Ectodermal cell (in vitro differentiated cells): ENCODE measurements at regions not wholly inside any gene's neighbourhood (a gene's known extent, or its start where the extent isn't known, plus 50 kb on each side); places are given as distances from the start of the nearest gene placed in this dataset.
"Not testable (repeated sequence)": the region's sequence is repeated elsewhere in the genome, so short reads cannot be mapped to it uniquely, and the experiment has no call there.

Experiments used
- H3K27ac ChIP-seq: 2 replicates; pipeline ENCODE4 v1.7.0; 2013; ENCODE audit warnings: mild to moderate bottlenecking, low read depth, low read length; ENCODE audit not compliant: insufficient read depth, poor library complexity, severe bottlenecking
- H3K27me3 ChIP-seq: 2 replicates; pipeline ENCODE4 v1.7.0; 2013; ENCODE audit warnings: mild to moderate bottlenecking, low read length; ENCODE audit not compliant: insufficient read depth, control insufficient read depth, poor library complexity, severe bottlenecking
- H3K36me3 ChIP-seq: one replicate; pipeline ENCODE4 v1.7.0; 2013; ENCODE audit warnings: low read length; ENCODE audit not compliant: control insufficient read depth, insufficient read depth
- H3K4me1 ChIP-seq: one replicate; pipeline ENCODE4 v1.7.0; 2013; ENCODE audit warnings: low read length; ENCODE audit not compliant: control insufficient read depth, insufficient read depth
- H3K4me3 ChIP-seq: 2 replicates; pipeline ENCODE4 v1.7.0; 2013; ENCODE audit warnings: low read depth, low read length, control low read depth; ENCODE audit not compliant: insufficient read depth
- H3K9me3 ChIP-seq: 2 replicates; pipeline ENCODE4 v1.7.0; 2013; ENCODE audit warnings: mild to moderate bottlenecking, low read length, moderate library complexity; ENCODE audit not compliant: control insufficient read depth
- WGBS, 2 experiments: methylation state at CpG; one replicate each; pipeline ENCODE4 v1.1.7; 2013; ENCODE audit warnings: missing lambda C conversion rate in 2 of 2; 5-methylcytosine and 5-hydroxymethylcytosine counted together

DNA sequence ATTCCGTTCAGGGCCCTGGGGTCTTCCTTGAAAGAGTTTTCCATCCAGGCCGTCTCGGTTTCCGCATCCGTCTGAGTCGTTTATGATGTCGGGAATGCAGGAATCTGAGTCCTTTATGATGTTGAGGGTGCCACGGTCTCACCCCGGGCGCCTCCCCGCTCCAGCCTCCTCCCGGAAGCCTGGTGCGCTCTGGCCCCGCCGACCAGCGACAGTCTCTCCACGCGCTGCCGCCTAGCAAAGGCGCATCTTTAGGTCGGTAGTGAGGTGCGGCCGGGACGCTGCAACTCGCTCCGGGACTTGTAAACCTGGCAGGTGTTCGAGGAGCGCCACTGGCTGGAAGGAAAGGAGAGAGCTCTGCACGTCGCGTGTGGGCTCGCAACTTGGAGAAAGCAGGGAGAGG is 132.6 kb downstream of the FAM72C start:
- H3K4me3 ChIP-seq, H3K36me3 ChIP-seq, H3K4me1 ChIP-seq, H3K9me3 ChIP-seq, H3K27ac ChIP-seq: not testable (repeated sequence)
- H3K27me3 ChIP-seq: peaks cover 20% of the 10 kb centered on the region
- no CpG with 5 or more reads among the region's 32 CpGs for WGBS, 2 experiments

GRCh38 chr1:143838598-143838929 is 133.2 kb downstream of the FAM72C start:
- not testable (repeated sequence) for H3K4me3 ChIP-seq, H3K27ac ChIP-seq, H3K9me3 ChIP-seq, H3K4me1 ChIP-seq, H3K36me3 ChIP-seq
- WGBS, 2 experiments: no CpG with 5 or more reads among the region's 21 CpGs
- peaks cover 20% of the 10 kb centered on the region for H3K27me3 ChIP-seq

GRCh38 chr1:143837924-143838597 is 133.7 kb downstream of the FAM72C start:
- H3K9me3 ChIP-seq, H3K4me3 ChIP-seq, H3K4me1 ChIP-seq, H3K27ac ChIP-seq, H3K36me3 ChIP-seq: not testable (repeated sequence)
- H3K27me3 ChIP-seq: peaks cover 20% of the 10 kb centered on the region
- 27 to 33% methylated on average over 12 to 15 of the region's 25 CpGs for WGBS, 2 experiments

- not testable (repeated sequence) for H3K36me3 ChIP-seq, H3K4me1 ChIP-seq, H3K4me3 ChIP-seq, H3K27ac ChIP-seq, H3K9me3 ChIP-seq
- WGBS, 2 experiments: 100% methylated on average over 1 of the region's 4 CpGs; no CpG with 5 or more reads in 1 of the 2 experiments
- peaks cover 13% of the 10 kb centered on the region for H3K27me3 ChIP-seq
These were observed 138.4 kb downstream of the FAM72C start for GRCh38 chr1:143833376-143833775.

DNA sequence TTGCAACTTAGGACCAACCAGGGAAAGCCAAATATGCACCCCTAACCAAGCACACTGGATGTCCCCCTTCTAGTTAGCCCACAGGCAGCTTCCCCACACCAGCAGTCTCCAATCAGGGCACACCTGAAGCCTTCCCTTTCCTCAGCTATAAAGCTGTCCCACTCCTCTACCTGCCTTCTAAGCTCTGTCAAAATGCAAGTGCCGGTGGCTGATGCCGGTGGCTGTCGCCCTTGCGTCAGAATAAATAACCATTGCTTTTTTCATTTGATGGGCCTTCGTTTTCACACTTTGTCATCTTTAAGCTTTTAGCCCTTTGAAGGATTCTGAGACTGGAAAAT is 139.4 kb downstream of the FAM72C start:
- not testable (repeated sequence) for H3K9me3 ChIP-seq, H3K4me3 ChIP-seq, H3K4me1 ChIP-seq, H3K27me3 ChIP-seq, H3K27ac ChIP-seq, H3K36me3 ChIP-seq
- WGBS, 2 experiments: 94 to 98% methylated on average over 4 of the region's 5 CpGs

DNA sequence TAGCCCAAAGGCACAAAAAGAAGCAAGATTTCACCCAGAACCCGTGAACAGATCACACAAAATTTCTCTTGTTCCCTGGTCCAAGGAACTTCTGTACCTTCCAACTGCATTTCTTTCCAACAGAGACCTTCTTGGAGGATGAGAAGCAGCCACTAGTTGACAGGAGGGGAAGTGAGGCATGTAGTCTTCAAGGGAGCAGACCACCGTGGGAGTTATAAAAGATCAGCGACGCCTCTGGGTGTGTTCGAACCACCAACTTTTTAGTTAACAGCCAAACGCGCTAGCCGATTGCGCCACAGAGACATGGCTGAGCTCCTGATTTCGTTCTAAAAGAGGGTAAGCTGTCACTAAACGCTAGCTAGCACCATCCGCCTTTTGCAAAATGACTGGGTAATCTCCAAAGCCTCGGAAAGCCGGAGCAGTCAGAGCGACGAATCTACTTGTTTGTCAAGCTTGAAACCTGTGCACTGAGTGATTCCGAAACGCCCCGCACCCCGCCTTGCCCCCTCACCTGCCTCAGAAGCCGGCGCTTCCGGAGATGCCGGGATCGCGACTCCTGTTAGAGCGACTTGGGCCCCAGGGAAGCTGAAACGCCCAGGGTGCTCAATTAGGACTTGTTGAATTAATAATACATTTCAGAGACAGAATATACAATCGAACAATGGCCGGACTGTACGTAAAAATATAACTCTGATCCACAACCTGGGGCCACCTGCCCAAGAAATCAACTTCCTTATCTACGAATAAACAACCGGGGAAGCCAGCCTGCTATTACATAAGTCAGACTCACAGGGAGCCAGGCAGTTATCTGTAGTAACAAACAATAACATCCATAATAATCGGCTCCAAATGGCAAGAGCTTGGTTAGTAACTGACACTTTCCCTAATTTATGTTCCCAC is 140.1 kb downstream of the FAM72C start:
- H3K36me3 ChIP-seq, H3K4me1 ChIP-seq, H3K9me3 ChIP-seq, H3K27ac ChIP-seq, H3K4me3 ChIP-seq, H3K27me3 ChIP-seq: not testable (repeated sequence)
- WGBS, 2 experiments: 91 to 95% methylated on average over 18 to 27 of the region's 34 CpGs

- not testable (repeated sequence) for H3K4me3 ChIP-seq, H3K27ac ChIP-seq, H3K27me3 ChIP-seq, H3K36me3 ChIP-seq, H3K9me3 ChIP-seq, H3K4me1 ChIP-seq
- no CpG with 5 or more reads among the region's 1 CpG for WGBS, 2 experiments
These were observed 145.6 kb downstream of the FAM72C start for GRCh38 chr1:143826162-143826561.

GRCh38 chr1:143824266-143824665 is 147.5 kb downstream of the FAM72C start:
- H3K4me1 ChIP-seq, H3K9me3 ChIP-seq, H3K27me3 ChIP-seq, H3K4me3 ChIP-seq, H3K36me3 ChIP-seq, H3K27ac ChIP-seq: not testable (repeated sequence)
- WGBS, 2 experiments: no CpG with 5 or more reads among the region's 3 CpGs

DNA sequence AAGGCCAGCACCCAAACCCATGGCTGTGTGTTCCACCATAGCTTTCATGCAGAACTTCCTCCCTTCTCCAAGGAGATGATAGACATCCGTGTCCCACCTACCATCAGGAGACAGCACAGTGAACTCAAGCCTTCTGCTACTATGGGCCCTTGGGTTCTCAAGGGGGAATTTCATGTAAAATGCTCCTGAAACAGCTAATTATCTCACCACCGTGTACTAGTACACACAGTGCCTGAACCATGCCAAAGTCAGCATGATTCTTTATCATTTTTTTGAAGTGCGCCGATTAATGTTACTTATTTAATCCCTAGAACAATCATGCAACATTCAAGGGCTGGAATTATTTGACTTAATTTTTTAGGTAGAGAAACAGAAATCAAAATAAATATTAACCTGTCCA is 151.7 kb downstream of the FAM72C start:
- not testable (repeated sequence) for H3K4me1 ChIP-seq, H3K9me3 ChIP-seq, H3K4me3 ChIP-seq, H3K27ac ChIP-seq, H3K27me3 ChIP-seq, H3K36me3 ChIP-seq
- WGBS, 2 experiments: no CpG with 5 or more reads among the region's 4 CpGs

DNA sequence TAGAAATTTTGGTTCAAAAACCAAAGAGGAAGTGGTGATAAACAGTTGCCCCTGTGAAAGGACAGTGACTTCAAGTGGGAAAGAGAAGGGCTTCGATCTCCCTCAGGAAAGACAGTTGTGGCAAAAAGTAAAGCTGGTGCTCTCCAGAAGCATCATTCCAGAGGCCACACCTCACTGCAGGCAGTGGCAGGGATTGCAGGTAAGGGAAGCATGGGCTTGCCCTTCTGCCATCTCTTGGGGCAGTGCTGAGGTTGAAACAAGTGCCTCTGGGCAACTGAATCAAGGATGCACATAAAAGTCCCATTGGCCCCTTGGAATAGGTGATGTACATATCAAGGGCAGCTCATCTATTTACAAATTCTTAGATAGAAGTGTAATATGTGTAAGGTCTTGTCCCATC is 155.4 kb downstream of the FAM72C start:
- H3K27me3 ChIP-seq, H3K4me1 ChIP-seq, H3K36me3 ChIP-seq, H3K27ac ChIP-seq, H3K4me3 ChIP-seq, H3K9me3 ChIP-seq: not testable (repeated sequence)
- whole genome bisulfite sequencing, 2 experiments: no CpG with 5 or more reads among the region's 1 CpG
